KOPT-K1 (cell line): ENCODE measurements at regions not wholly inside any gene's neighbourhood (a gene's known extent, or its start where the extent isn't known, plus 50 kb on each side); places are given as distances from the start of the nearest gene placed in this dataset.

Source experiments
- H3K27ac ChIP-seq: fragments of 200-600 bp; sonication (generic); 2 replicates; pipeline ENCODE4 v1.5.1; 2016; ENCODE audit warnings: antibody characterized with exemption, mild to moderate bottlenecking, low read depth, low read length; ENCODE audit not compliant: poor library complexity, severe bottlenecking
- H3K36me3 ChIP-seq: fragments of 200-600 bp; sonication (generic); 2 replicates; pipeline ENCODE4 v1.5.1; 2017; ENCODE audit warnings: antibody characterized with exemption, mild to moderate bottlenecking, low read length, moderate library complexity; ENCODE audit not compliant: insufficient read depth
- H3K9me3 ChIP-seq: fragments of 200-600 bp; sonication (generic); 2 replicates; pipeline ENCODE4 v1.5.1; 2017; ENCODE audit warnings: antibody characterized with exemption, low read length, mild to moderate bottlenecking; ENCODE audit not compliant: insufficient read depth, poor library complexity, severe bottlenecking

- H3K27ac ChIP-seq: no peak overlapping the region
- H3K36me3 ChIP-seq: no peaks in the 10 kb centered on the region
- H3K9me3 ChIP-seq: no peaks in the 10 kb centered on the region
These were observed 125.0 kb upstream of the MEF2A start for GRCh38 chr15:99440551-99441443.

GRCh38 chr15:99441444-99441800, 124.4 kb upstream of the MEF2A start:
- Histone ChIP-seq H3K9me3 (no peaks in the 10 kb centered on the region), H3K27ac (no peak overlapping the region), H3K36me3 (no peaks in the 10 kb centered on the region)

DNA sequence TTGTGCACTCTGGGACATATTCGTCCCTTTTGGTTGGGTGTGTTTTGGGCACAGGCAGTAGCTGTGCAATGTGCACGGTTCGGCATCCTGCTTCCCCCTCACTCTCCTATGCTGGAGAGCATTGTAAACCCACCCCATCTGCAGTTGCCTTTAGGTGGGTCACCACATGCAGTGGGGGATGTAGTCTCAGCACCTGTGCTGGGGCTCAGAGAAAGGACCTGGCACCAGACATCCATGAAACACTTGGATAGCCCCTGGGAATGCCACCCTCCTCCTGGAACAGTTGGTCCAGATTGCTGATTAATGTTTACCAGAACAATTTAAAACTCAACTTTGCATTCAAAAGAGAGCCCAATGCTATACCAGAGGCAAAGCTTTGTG, 123.9 kb upstream of the MEF2A start:
- H3K9me3 ChIP-seq: no peaks in the 10 kb centered on the region
- no peaks in the 10 kb centered on the region for H3K36me3 ChIP-seq
- H3K27ac ChIP-seq: no peak overlapping the region

GRCh38 chr15:99442252-99442897, 123.4 kb upstream of the MEF2A start:
- H3K36me3 ChIP-seq: no peaks in the 10 kb centered on the region
- no peaks in the 10 kb centered on the region for H3K9me3 ChIP-seq
- H3K27ac ChIP-seq: no peak overlapping the region

GRCh38 chr15:99443056-99443756, 122.6 kb upstream of the MEF2A start:
- Histone ChIP-seq H3K9me3 (no peaks in the 10 kb centered on the region), H3K27ac (no peak overlapping the region), H3K36me3 (no peaks in the 10 kb centered on the region)

- Histone ChIP-seq H3K9me3 (no peaks in the 10 kb centered on the region), H3K36me3 (no peaks in the 10 kb centered on the region), H3K27ac (peak overlapping the region; percentile 20)
These were observed 121.9 kb upstream of the MEF2A start for GRCh38 chr15:99443768-99444446.

GRCh38 chr15:99445272-99445850, 120.4 kb upstream of the MEF2A start:
- no peaks in the 10 kb centered on the region for H3K36me3 ChIP-seq
- no peak overlapping the region for H3K27ac ChIP-seq
- H3K9me3 ChIP-seq: no peaks in the 10 kb centered on the region

GRCh38 chr15:99446565-99447496, 119.0 kb upstream of the MEF2A start:
- Histone ChIP-seq H3K27ac (peak overlapping the region; percentile 66), H3K36me3 (no peaks in the 10 kb centered on the region), H3K9me3 (no peaks in the 10 kb centered on the region)

- no peaks in the 10 kb centered on the region for H3K36me3 ChIP-seq
- peak overlapping the region; percentile 66 for H3K27ac ChIP-seq
- no peaks in the 10 kb centered on the region for H3K9me3 ChIP-seq
These were observed 118.0 kb upstream of the MEF2A start for GRCh38 chr15:99447497-99448371.

- Histone ChIP-seq H3K36me3 (no peaks in the 10 kb centered on the region), H3K27ac (peak overlapping the region; percentile 66), H3K9me3 (no peaks in the 10 kb centered on the region)
These were observed 116.3 kb upstream of the MEF2A start for GRCh38 chr15:99449514-99449913.

GRCh38 chr15:99450896-99451358, 114.9 kb upstream of the MEF2A start:
- H3K36me3 ChIP-seq: no peaks in the 10 kb centered on the region
- H3K9me3 ChIP-seq: no peaks in the 10 kb centered on the region
- H3K27ac ChIP-seq: peak overlapping the region; percentile 30

GRCh38 chr15:99451484-99451883, 114.3 kb upstream of the MEF2A start:
- no peaks in the 10 kb centered on the region for H3K36me3 ChIP-seq
- H3K9me3 ChIP-seq: no peaks in the 10 kb centered on the region
- H3K27ac ChIP-seq: peak overlapping the region; percentile 30

GRCh38 chr15:99452010-99452409, 113.8 kb upstream of the MEF2A start:
- H3K27ac ChIP-seq: no peak overlapping the region
- no peaks in the 10 kb centered on the region for H3K36me3 ChIP-seq
- no peaks in the 10 kb centered on the region for H3K9me3 ChIP-seq
